Ishikawa (cell line): ENCODE measurements at regions not wholly inside any gene's neighbourhood (a gene's known extent, or its start where the extent isn't known, plus 50 kb on each side); places are given as distances from the start of the nearest gene placed in this dataset.

Experiments
- EP300 ChIP-seq: IDR thresholded peaks from 2 replicates; pipeline ENCODE4 v1.6.1; 2012; ENCODE audit warnings: borderline replicate concordance
- TAF1 ChIP-seq: IDR thresholded peaks from 2 replicates; pipeline ENCODE4 v1.6.1; 2012; ENCODE audit warnings: low read depth, mild to moderate bottlenecking
- ZBTB7A ChIP-seq: IDR thresholded peaks from 2 replicates; pipeline ENCODE4 v1.6.1; 2012; ENCODE audit warnings: low read depth

DNA sequence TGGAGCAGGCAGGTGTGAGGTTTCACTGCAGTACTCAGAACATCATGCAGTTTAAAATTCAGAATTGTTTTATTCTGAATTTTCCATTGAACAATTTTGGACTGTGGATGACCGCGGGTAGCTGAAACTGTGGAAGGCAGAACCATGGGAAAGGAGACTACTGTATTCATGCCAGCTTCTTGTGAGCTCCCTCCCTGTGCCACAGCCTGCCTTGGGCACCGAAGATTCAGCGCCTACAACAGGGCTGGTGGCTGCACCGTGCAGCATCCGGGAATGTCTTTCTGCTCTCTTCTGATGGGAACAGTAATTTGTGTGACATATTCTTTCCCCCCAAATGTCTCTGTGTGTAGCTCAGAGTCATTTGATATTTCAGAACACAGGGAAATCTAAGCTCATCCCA is 118.5 kb upstream of the NKX1-1 start:
- TF ChIP-seq TAF1 (no peak), EP300 (no peak), ZBTB7A (no peak)
